Fibroblast of lung (primary cell): ENCODE measurements at regions not wholly inside any gene's neighbourhood (a gene's known extent, or its start where the extent isn't known, plus 50 kb on each side); places are given as distances from the start of the nearest gene placed in this dataset.

Experiments used
- DNase-seq, 2 donors: peaks; one replicate each; pipeline versions ENCODE4 v3.0.0 to v3.0.0-alpha.2; 2010; ENCODE audit warnings: low read depth in 2 of 2
- H2AFZ ChIP-seq: 2 replicates; pipeline ENCODE4 v1.5.1; 2012; ENCODE audit warnings: low read length, control low read depth, inconsistent platforms
- H3K27ac ChIP-seq: 2 replicates; pipeline ENCODE4 v1.5.1; 2011; ENCODE audit warnings: low read length, control low read depth; ENCODE audit not compliant: insufficient read depth
- H3K27me3 ChIP-seq: 2 replicates; pipeline ENCODE4 v1.5.1; 2011; ENCODE audit warnings: mild to moderate bottlenecking, low read length; ENCODE audit not compliant: control insufficient read depth, insufficient read depth
- H3K36me3 ChIP-seq: 2 replicates; pipeline ENCODE4 v1.5.1; 2011; ENCODE audit warnings: low read length; ENCODE audit not compliant: control insufficient read depth, insufficient read depth
- H3K4me1 ChIP-seq: 2 replicates; pipeline ENCODE4 v1.5.1; 2011; ENCODE audit warnings: low read length; ENCODE audit not compliant: control insufficient read depth, insufficient read depth; ENCODE audit errors: extremely low read depth
- H3K4me2 ChIP-seq: 2 replicates; pipeline ENCODE4 v1.5.1; 2011; ENCODE audit warnings: low read length, control low read depth; ENCODE audit not compliant: insufficient read depth; ENCODE audit errors: extremely low read depth
- H3K4me3 ChIP-seq, 4 experiments: fragments of 200-600 bp in 1 of 4; sonication (generic) in 1 of 4; replicated peaks in 1 of 4; 2 replicates each; pipeline ENCODE4 v1.5.1; 2011 to 2016; ENCODE audit warnings: low read length in 4 of 4, low read depth in 3 of 4, mild to moderate bottlenecking in 3 of 4, control low read depth in 2 of 4, inconsistent platforms in 1 of 4, mixed read lengths in 1 of 4; ENCODE audit not compliant: insufficient read depth in 1 of 4; ENCODE audit errors: control extremely low read depth in 1 of 4
- H3K79me2 ChIP-seq: 2 replicates; pipeline ENCODE4 v1.5.1; 2012; ENCODE audit warnings: mild to moderate bottlenecking, low read length, inconsistent platforms; ENCODE audit not compliant: control insufficient read depth, insufficient read depth
- H3K9ac ChIP-seq: 2 replicates; pipeline ENCODE4 v1.5.1; 2011; ENCODE audit warnings: mild to moderate bottlenecking, low read length, control low read depth; ENCODE audit not compliant: insufficient read depth
- H3K9me3 ChIP-seq: 2 replicates; pipeline ENCODE4 v1.5.1; 2012; ENCODE audit warnings: low read depth, low read length; ENCODE audit not compliant: control insufficient read depth, insufficient read depth
- H4K20me1 ChIP-seq: 2 replicates; pipeline ENCODE4 v1.5.1; 2011; ENCODE audit warnings: low read length; ENCODE audit not compliant: control insufficient read depth, insufficient read depth; ENCODE audit errors: extremely low read depth
- CTCF ChIP-seq, 2 donors: IDR thresholded peaks in 1 of 2; conservative IDR thresholded peaks in 1 of 2; 1 replicate in 1 of 2; 2 replicates in 1 of 2; pipeline ENCODE4 v1.5.1; 2011 to 2012; ENCODE audit warnings: low read length in 2 of 2, control low read depth in 1 of 2, inconsistent platforms in 1 of 2, low read depth in 1 of 2, mild to moderate bottlenecking in 1 of 2
- EZH2 ChIP-seq: IDR thresholded peaks from 2 replicates; pipeline ENCODE4 v1.5.1; 2012; ENCODE audit warnings: low read length, control low read depth, mild to moderate bottlenecking; ENCODE audit errors: missing control alignments

- H3K79me2 ChIP-seq = no peaks in the 10 kb centered on the region
- no peak overlapping the region for H3K27ac ChIP-seq
- H3K4me3 ChIP-seq = no peak overlapping the region
- no peak for TF ChIP-seq EZH2
- TF ChIP-seq CTCF (conservative IDR thresholded peaks at IDR 0.05 in 1 of 2, IDR thresholded peaks at IDR 0.05 in 1 of 2; ENCODE audit: low read depth in 1 of 2, low read length in 2 of 2) = no peak
- H2AFZ ChIP-seq = no peak overlapping the region
- no peaks in the 10 kb centered on the region for H3K4me1 ChIP-seq
- H3K9ac ChIP-seq = no peak overlapping the region
- H3K27me3 ChIP-seq = no peaks in the 10 kb centered on the region
- no peak overlapping the region for H3K4me2 ChIP-seq
- H4K20me1 ChIP-seq = no peaks in the 10 kb centered on the region
- no peaks in the 10 kb centered on the region for H3K9me3 ChIP-seq
- H3K36me3 ChIP-seq = no peaks in the 10 kb centered on the region
- no peak for DNase-seq
These were observed 126.9 kb upstream of the VGLL2 start for GRCh38 chr6:117138425-117138824.

- no peaks in the 10 kb centered on the region for H3K9me3 ChIP-seq
- H3K27ac ChIP-seq = no peak overlapping the region
- no peak overlapping the region for H2AFZ ChIP-seq
- H3K4me2 ChIP-seq = no peak overlapping the region
- H3K27me3 ChIP-seq = no peaks in the 10 kb centered on the region
- no peak for DNase-seq
- H3K79me2 ChIP-seq = no peaks in the 10 kb centered on the region
- H3K4me3 ChIP-seq = no peak overlapping the region
- no peaks in the 10 kb centered on the region for H4K20me1 ChIP-seq
- no peak overlapping the region for H3K9ac ChIP-seq
- TF ChIP-seq EZH2 (no peak), CTCF (conservative IDR thresholded peaks at IDR 0.05 in 1 of 2, IDR thresholded peaks at IDR 0.05 in 1 of 2; ENCODE audit: low read depth in 1 of 2, low read length in 2 of 2) (no peak)
- H3K36me3 ChIP-seq = no peaks in the 10 kb centered on the region
- no peaks in the 10 kb centered on the region for H3K4me1 ChIP-seq
These were observed 126.4 kb upstream of the VGLL2 start for GRCh38 chr6:117138920-117139319.

GRCh38 chr6:117142142-117142541 is 123.2 kb upstream of the VGLL2 start:
- DNase-seq = no peak
- no peaks in the 10 kb centered on the region for H3K79me2 ChIP-seq
- H3K4me2 ChIP-seq = no peak overlapping the region
- no peaks in the 10 kb centered on the region for H3K27me3 ChIP-seq
- H4K20me1 ChIP-seq = no peaks in the 10 kb centered on the region
- no peaks in the 10 kb centered on the region for H3K36me3 ChIP-seq
- TF ChIP-seq CTCF (conservative IDR thresholded peaks at IDR 0.05 in 1 of 2, IDR thresholded peaks at IDR 0.05 in 1 of 2; ENCODE audit: low read depth in 1 of 2, low read length in 2 of 2) (no peak), EZH2 (no peak)
- no peak overlapping the region for H3K4me3 ChIP-seq
- no peaks in the 10 kb centered on the region for H3K4me1 ChIP-seq
- no peak overlapping the region for H3K27ac ChIP-seq
- no peak overlapping the region for H2AFZ ChIP-seq
- H3K9ac ChIP-seq = no peak overlapping the region
- no peaks in the 10 kb centered on the region for H3K9me3 ChIP-seq
